Dedifferentiated amniotic fluid mesenchymal stem cell (primary cell): ENCODE measurements at regions not wholly inside any gene's neighbourhood (a gene's known extent, or its start where the extent isn't known, plus 50 kb on each side); places are given as distances from the start of the nearest gene placed in this dataset.

Experiments used
- DNase-seq: peaks from one replicate; pipeline ENCODE4 v3.0.0-alpha.2; 2016; ENCODE audit errors: extremely low spot score

GRCh38 chr17:34527908-34528470 is 51.4 kb upstream of the TMEM132E start:
- no peak for DNase-seq

GRCh38 chr17:34527136-34527907 is 52.1 kb upstream of the TMEM132E start:
- DNase-seq = no peak

GRCh38 chr17:34525651-34526050 is 53.7 kb upstream of the TMEM132E start:
- no peak for DNase-seq

GRCh38 chr17:34521955-34522354 is 57.4 kb upstream of the TMEM132E start:
- no peak for DNase-seq

GRCh38 chr17:34519282-34519681 is 60.1 kb upstream of the TMEM132E start:
- no peak for DNase-seq

DNA sequence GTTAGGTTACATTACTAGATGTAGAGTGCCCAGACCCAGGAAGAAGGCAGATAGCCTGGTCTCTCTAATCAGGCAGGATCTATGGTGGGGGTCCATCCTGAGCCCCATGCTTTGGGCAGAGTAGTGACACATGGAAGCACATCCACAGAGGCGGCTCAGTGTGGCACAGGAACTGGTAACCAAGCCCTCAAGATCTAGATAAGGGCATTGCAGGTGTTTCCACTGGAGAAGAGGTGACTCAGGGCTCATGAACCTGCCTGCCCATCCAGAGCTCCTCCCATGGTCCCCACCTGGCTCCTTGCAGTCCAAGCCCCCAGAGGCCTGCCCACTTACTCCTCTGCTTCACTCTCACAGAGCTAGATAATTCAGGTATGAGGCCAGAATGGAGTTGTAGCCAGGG is 62.0 kb upstream of the TMEM132E start:
- DNase-seq = no peak

DNA sequence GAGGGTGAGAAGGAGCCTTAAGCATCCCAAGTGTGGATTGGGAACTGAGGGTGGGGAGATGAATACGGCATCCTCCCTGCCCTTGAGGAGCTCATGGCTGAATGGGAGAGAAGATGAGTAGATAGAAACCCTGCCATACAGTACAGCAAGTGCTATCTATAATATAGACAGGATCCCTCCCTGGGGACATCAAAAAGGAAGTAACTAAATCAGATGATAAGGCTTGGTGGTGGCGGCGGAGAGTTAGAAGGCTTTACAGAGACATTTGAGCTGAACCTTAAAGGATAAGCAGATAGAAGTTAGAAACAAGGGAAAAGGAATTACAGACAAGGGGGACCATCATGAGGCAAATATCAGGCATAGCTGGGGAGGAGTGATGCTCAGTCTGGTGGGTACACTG is 67.5 kb upstream of the TMEM132E start:
- DNase-seq = no peak

DNA sequence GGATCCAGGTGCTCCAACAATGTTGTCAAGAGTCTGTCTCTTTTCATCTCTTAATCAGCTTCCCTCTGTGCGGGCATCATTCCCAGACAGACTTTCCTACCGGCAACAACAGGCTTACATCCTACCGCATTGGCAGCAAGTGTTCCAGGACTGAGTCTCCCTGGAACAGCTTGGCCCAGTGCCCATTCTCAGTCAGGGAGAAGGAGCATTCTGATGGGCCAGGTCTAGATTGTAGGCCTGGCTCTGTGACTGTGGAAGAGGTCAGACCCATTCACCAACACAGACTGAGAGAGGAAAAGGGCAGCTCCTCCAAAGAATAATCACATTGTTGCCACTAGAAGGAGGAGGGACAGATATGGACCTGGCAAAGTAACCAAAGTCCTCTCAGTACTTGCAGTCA is 68.1 kb upstream of the TMEM132E start:
- no peak for DNase-seq

DNA sequence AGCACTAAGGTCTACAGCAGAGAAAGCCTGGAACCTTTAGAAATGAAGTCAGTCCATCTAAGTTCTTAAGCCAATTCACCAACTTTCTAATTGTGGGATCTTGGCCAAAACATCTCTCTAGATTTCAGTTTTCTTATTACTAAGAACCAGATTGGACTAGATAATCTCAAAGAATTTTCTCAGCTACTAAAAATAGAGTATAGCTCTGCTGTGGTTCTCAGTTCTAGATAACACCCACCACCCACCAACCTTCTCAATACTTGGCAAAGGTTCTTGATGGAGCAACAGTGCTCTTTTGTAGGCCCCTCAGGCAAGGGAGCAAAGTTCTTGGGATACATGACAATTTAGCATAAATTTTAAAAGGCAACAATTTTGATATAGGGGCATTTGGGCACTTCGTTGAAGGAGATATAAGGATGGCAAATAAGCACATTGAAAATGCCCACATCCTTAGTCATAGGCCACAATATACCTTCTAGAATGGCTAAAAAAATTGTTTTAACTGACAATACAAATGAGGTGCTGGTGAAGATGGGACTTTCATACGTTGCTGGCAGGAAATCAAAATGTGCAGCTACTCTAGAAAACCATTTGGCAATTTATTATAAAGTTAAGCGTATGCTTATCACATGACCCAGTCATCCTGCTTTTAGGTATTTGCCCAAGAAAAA is 74.4 kb upstream of the TMEM132E start:
- DNase-seq = no peak

- DNase-seq = no peak
Measured at GRCh38 chr17:34503528-34504195, 75.7 kb upstream of the TMEM132E start.

- no peak for DNase-seq
Measured at GRCh38 chr17:34502426-34502825, 77.0 kb upstream of the TMEM132E start.

GRCh38 chr17:34499576-34499975 is 79.8 kb upstream of the TMEM132E start:
- DNase-seq = no peak

DNA sequence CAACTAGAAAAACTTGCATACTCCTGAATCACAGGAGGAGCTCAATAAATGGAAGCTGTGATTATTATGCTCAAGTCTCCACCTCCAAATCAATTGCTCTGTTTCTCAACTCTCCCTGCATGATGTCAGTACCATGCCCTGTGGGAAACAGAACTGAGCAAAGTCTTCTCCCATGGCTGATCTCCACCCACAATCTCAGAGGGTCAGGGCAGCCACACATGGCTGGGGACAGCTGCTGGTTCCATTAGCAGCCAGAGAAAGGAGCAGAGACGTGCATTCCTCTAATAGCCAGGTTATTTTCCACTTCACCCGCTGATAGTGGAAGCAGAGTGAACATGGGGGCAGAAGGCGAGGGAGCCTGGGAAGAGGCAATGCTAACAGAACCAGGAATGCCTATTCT is 85.5 kb upstream of the TMEM132E start:
- no peak for DNase-seq

- DNase-seq = no peak
Measured at GRCh38 chr17:34487626-34488025, 91.8 kb upstream of the TMEM132E start.

- no peak for DNase-seq
Measured at GRCh38 chr17:34486761-34487160, 92.6 kb upstream of the TMEM132E start.

- DNase-seq = no peak
Measured at GRCh38 chr17:34485999-34486398, 93.4 kb upstream of the TMEM132E start.

- no peak for DNase-seq
Measured at GRCh38 chr17:34484193-34484733, 95.1 kb upstream of the TMEM132E start.

- no peak for DNase-seq
Measured at GRCh38 chr17:34482730-34483129, 96.7 kb upstream of the TMEM132E start.

- DNase-seq = no peak
Measured at GRCh38 chr17:34481779-34482178, 97.6 kb upstream of the TMEM132E start.

GRCh38 chr17:34479371-34479770 is 100.0 kb upstream of the TMEM132E start:
- no peak for DNase-seq

DNA sequence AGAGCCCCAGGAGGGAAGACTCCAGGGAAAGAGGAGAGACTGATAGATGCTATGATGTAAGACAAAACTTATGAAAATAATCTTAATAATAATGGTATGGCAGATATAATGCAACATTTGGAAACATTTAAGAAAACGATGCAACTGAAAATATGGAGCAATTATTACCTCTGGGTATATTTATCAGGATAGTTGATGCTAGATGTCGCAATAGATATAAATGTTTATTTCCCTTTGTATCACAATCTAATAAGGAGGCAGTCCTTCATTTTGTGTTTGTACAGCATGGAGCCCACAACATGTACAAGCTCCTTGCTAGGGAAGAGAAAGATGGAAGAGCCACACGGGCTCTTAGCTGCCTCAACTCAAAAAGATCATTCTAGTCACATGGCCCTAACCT is 101.1 kb upstream of the TMEM132E start:
- DNase-seq = no peak

- no peak for DNase-seq
Measured at GRCh38 chr17:34475296-34475695, 104.1 kb upstream of the TMEM132E start.
